ENCODE measurements at regions not wholly inside any gene's neighbourhood (a gene's known extent, or its start where the extent isn't known, plus 50 kb on each side); places are given as distances from the start of the nearest gene placed in this dataset.
"Not testable (repeated sequence)": the region's sequence is repeated elsewhere in the genome, so short reads cannot be mapped to it uniquely, and the experiment has no call there.

DNA sequence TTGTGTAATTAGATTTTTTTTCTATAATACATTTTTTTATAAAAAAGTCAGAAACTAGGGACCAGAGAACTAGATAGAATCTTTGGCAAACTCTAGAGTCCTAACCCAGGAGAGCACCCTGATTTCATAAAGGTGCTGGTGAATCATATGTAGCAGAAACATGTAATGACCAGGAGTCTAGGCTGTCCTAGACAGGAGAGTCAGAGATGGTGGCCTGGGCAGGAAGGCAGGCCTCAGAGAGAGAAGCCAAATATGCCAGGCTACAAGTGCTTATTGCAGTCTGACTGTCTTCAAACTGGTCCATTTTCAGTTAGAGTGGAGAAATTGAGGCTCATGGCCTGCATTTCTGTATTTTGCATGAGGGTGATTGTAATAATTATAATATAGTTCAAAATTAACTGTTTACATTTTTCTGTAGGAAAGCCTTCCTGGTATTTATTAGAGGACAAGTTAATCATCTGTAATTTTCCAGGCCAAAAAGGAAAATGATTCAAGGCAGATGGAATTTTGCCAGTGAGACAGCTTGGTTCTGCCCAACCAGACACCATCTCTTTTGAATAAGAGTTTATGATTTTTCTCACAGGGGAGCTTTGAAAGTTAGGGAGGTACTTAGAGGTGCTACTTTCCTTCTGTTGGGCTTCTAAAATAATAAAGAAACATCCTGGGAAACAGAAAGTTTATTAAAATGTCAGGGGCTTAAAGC lies 129.8 kb downstream of the S1PR1 start:
- DNase-seq (ENCODE audit: low read depth in 3 of 3, low spot score in 1 of 3), result no peak

DNA sequence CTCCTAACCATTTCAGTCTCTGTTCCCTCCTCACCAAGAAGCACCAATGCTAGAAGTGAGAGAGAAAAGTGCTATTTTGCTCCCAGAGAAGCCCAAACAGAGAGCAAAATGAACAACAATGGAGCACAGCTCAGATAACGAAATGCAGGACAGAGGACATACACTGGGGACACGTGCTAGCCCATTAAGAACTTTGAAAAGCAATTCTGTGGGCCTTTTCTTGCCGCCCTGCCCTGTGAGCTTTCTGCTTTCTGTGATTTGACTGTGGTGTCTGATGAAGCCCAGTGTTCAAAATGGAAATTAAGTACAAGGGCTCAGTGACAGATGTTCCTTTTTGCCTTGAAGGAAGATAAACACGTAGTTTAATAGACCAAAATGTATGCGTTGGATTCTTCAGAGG lies 130.8 kb downstream of the S1PR1 start:
- DNase-seq (ENCODE audit: low read depth in 3 of 3, low spot score in 1 of 3), result no peak

DNA sequence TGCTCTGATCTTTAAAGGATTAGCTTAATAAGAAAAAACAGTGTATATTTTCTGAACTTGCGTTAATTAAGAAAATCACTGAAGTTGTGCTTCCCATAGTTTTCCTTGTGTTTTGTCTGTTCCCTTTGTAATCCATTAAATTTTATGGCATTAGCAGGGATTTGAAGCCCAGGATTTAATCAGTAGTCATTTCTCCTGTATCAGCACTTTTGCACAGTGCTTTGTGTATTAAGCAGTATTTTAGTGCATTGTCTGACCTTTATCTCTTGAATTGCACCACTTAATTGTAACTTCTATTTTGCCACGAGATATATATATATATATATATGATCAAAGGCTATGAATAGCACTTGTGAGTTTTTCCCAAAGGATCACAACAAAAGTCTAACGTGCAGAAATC lies 133.7 kb downstream of the S1PR1 start:
- DNase-seq (ENCODE audit: low read depth in 3 of 3, low spot score in 1 of 3), result no peak

DNA sequence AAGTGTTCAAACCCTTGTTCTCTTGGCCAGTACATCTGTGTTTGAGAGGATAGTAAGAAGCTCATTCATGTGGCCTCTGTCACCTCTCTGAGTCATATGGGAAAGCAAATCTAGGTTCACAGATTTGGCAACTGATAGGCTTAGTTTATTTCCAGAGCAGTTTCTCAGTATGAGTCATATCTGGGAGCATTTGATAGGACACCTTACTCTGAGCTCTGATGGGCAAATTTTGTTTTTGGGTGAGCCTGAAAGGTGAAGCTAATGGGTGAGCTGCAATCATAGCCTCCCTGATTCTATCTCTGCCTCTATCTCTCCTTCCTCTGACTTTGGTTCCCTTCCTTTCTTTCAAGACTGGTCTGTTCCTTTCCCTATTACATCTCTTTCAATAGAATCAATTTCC lies 134.4 kb downstream of the S1PR1 start:
- DNase-seq (ENCODE audit: low read depth in 3 of 3, low spot score in 1 of 3), result no peak

DNA sequence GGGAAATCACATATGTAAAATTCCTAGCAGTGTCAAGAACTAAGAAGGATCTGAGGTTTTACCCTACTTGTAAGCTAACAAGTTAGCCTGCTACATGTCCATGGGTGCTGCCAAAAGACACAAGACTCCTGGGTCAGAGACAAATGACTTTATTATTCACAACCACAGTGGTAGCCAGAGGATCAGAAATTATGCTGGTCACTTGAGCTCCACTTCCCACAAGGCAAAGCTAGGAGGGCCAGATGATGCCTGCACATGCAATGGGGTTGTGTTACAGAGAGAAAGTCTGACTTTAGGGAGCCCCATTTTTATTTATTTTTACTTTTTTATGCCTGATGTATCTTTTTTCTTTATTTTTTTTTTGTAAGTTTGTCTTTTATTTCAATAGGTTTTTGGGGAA lies 136.8 kb downstream of the S1PR1 start:
- no peak for DNase-seq (ENCODE audit: low read depth in 3 of 3, low spot score in 1 of 3)

DNA sequence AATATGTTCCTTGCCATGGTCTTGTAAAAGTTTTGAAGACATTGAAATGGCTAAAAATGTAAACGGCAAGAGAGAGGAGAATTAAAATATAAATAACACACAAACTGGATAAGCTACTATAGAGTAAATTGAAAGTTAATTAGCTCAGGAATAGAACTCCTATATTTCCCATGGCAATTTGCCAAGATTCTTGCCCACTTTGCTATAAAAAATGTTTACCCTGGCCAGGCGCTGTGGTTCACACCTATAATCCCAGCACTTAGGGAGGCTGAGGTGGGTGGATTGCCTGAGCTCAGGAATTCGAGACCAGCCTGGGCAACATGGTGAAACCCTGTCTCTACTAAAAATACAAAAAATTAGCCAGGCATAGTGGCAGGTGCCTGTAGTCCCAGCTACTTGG lies 138.6 kb downstream of the S1PR1 start:
- DNase-seq (ENCODE audit: low read depth in 3 of 3, low spot score in 1 of 3), result not testable (repeated sequence)

DNA sequence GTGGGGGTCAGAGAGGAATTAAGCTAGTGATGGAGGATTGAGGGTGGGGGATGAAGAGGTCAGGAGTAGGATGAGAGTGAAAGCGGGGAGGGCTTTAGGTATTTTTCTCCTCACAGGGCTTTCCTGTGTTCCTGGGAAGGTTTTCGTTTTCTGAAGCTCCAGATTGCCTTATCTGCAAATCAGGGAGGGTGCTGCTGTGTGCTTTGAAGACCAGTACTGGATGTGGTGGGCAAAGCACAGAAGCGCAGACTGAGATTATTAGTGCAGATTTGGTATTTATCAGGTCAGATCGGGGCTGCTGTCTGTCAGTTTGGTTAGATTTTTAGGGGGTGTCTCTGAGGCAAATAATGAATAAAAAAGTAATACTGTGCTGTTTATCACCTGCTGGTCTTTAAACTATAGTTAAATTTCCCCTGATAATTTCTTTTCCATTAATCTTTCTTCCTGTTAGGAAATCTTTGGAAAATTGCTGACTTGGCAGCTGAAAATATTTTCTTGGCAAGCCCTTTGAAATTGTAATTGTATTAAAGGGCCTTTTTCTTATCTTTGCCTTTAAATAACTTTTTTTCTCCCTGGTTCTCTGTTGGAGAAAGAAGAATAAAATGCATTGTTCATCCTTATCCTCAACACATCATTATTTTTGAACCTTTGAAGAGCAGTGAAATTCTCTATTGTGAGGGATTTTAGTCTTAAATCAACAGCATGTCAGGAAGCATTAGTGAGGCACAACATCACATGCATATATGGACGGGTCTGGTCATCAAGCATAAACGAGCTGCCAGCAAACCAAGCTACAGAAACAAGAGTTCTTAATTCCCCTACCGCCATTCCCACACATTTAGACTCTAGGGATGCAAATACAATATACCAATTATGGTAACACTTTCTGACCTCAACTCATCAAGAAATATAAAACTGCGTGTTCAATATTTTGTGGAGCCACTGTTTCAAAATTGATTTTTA lies 139.6 kb downstream of the S1PR1 start:
- no peak for DNase-seq (ENCODE audit: low read depth in 3 of 3, low spot score in 1 of 3)

DNA sequence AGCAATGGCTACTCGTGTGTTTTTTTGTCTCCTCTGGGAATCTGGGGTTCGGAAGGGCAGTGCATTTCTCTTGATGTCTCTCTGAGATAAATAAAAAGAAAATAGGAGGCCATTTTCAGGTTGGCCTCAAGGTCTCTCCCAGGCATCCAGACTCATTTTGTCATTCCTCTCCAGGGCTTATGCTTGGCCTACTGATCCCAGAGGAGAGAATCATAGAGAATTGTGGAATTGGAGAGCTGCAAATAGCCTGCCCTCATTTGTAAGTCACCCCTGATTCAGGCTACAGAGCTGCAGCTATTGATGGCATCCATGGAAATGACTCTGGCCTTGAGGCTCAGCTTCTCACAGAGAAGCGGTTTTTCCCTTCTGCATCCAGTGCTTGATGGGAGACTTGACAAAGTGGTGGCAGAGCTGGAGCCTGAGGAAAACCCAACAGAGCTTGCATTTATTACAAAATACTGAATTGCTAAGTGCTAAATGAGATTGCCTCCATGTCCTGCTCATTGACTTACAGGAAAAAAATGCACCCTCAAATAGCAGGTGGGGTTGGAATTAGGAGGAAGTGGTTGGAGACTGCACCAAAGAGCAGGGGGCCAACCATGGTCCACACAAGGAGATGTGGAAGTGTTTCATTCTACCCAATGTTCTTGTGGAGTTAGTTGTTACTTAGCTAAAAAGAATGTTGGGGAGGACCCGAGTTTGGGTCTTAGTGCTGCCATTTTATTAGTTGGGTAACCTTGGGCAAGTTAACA lies 140.4 kb downstream of the S1PR1 start:
- DNase-seq (ENCODE audit: low read depth in 3 of 3, low spot score in 1 of 3), result no peak

DNA sequence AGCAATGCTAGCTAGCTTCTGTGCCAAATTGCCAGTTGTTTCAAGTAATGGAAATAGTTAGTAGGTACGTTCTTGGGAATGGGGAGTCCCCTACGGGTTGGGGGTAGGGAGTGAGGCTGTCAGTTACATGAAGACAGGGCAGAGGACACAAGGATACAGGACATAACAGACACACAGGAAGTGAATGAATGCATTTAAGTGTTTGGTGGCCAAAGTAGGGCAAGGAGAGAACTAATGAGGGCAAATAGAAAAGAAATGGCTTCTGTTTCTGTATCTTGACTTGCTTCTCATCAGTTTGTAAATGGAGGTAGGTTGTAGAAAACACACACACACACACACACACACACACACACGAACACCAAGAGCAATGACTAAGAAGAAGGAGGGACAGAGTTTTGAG lies 142.2 kb downstream of the S1PR1 start:
- DNase-seq (ENCODE audit: low read depth in 3 of 3, low spot score in 1 of 3), result no peak

DNA sequence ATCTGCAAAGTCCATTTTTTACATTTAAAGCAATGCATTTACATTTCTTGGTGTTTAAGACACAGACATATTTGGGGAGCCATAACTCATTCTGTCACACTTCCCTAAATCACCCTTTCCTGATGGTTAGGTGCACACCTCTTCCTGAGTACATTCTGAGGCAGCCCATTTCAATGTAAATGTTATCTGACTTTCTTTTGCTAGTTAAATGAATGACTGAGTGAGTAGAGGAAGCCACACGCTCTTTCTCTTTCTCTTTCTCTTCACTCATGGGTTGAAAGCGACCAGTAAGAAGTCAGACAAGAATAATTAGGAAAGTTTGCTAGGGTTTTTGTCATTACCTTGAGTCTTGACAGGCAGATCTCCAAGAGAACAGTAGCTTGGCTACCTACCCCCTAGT lies 143.1 kb downstream of the S1PR1 start:
- no peak for DNase-seq (ENCODE audit: low read depth in 3 of 3, low spot score in 1 of 3)

DNA sequence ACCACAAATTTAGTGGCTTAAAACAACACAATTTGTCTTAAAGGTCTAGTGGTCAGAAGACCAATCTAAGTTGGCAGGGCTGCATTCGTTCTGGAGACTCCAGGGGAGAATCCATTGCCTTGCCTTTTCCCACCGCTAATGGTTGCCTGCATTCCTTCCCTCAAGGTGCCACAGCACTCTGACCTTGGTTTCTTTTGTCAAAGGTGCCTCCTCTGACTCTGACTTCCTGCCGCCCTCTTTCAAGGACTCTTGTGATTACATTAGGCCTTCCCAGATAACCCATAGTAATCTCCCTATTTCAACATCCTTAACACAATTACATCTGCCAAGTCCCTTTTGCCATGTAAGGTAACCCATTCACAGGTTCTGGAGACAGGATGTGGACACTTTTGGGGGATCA lies 145.3 kb downstream of the S1PR1 start:
- no peak for DNase-seq (ENCODE audit: low read depth in 3 of 3, low spot score in 1 of 3)

DNA sequence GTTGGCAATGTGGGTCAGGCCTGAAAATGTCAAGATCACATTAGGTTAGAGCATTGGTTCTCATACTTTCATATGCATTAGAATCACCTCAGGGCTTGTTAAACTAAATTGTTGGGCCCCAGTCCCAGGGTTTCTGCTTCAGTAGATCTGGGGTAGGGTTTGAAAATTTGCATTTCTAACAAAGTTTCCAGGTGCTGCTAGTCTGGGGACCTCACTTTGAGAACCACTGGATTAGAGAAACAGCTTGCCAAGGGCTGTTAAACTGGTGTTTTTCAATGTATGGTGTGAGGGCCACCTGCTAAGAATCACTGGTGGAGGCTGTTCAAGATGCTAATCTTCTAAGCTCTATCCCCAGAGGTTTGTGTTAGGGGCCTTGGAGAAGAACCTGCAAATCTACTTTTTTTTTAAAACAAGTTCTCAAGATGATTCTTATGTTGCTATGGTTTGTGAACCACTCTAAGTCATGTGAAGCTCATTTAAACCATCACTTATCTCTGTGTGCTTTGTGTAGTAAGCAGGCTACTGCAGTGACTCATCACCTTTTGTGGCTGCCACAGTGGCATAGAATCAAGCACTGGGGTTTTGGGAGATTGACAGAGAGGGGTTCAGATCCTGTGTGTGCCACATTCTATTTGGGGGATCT lies 152.2 kb downstream of the S1PR1 start:
- no peak for DNase-seq (ENCODE audit: low read depth in 3 of 3, low spot score in 1 of 3)

DNA sequence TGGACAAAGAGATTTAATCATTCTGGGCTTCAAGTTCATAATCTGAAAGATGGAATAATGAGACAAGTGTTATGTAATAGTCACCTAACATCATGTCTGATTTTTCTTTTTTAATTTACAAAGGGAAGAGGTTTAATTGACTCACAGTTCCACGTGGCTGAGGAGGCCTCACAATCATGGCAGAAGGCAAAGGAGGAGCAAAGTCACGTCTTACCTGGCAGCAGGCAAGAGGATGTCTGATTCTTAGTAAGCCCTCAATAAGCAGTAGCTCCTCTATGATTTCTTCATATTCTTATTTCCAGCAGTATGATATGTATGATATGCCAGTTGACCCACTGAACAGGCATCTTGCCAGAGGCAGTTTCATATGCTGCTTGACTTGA lies 152.7 kb downstream of the S1PR1 start:
- DNase-seq (ENCODE audit: low read depth in 3 of 3, low spot score in 1 of 3), result no peak

DNA sequence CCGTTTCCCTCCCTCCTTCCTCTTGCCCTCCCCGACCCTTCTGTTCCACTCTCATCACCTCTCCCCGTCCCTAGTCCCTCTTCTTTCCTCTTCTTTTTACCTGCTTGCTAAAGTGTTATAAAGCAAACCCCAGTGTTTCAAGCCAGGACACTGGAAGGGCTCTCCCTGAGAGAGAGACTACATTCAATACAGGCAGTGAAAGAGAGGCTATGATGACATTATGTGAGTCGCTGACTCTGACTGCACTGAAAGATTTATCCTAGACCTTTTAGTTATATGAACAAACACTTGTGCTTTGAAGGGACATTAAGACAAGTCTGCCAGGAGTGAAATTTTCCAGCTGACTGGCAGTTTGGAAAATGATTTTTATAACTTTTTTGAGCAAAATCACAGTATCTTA lies 155.7 kb downstream of the S1PR1 start:
- DNase-seq (ENCODE audit: low read depth in 3 of 3, low spot score in 1 of 3), result no peak

DNA sequence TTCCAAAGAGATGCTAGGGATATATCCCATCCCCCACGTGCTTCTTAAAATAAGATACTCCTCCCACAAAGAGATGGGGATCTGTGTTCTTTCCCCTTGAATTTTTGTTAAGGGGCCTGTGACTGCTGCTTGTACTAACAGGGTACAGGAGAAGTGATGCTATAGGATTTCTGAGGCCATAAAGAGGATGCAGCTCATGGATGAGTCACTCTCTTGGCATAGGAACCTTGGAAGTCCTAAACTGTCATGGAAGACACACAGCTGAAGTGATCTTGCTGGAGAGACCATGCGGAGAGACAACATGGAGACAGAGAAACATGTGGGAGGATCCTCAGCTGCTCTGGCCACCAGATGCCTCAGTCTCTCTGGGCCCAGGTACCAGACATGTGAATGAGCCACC lies 157.2 kb downstream of the S1PR1 start:
- no peak for DNase-seq (ENCODE audit: low read depth in 3 of 3, low spot score in 1 of 3)

DNA sequence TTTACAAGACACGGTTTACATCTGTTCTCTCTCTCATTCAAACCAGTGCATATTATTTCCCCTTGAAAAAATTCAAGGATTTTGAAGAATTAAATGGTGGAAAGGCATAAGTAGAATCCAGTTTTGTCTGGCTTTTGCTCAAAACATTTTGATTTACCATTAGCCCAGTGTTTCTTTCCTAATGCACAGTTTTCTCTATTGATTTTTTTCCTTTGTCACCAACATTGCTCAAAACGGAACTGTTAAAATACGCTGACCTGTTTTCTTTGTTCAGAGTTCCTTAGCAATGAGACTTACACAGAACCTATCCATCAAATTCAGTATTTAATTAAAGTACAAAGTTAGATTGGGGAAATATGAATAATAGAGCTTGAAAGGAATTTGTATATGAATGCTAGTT lies 162.4 kb downstream of the S1PR1 start:
- no peak for DNase-seq (ENCODE audit: low read depth in 3 of 3, low spot score in 1 of 3)

DNA sequence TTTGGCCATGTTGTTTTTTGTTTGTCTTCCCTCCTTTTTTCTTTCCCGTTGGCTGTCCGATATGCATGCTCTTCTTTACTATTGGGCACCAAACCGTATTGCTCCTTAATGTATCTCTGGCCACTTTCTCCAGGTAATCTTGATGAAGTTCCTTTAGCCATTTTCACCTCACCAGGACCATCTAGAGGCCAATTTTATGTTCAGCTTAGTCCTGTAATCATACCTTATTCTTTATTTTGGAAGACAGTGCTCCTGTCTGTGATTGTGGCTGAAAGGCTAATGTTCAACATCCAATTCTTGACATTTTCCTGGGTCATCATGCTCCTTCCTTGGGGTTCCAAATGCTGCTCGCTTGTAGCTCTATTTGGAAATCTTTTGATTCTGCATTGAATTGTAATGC lies 169.5 kb downstream of the S1PR1 start:
- no peak for DNase-seq (ENCODE audit: low read depth in 3 of 3, low spot score in 1 of 3)

DNA sequence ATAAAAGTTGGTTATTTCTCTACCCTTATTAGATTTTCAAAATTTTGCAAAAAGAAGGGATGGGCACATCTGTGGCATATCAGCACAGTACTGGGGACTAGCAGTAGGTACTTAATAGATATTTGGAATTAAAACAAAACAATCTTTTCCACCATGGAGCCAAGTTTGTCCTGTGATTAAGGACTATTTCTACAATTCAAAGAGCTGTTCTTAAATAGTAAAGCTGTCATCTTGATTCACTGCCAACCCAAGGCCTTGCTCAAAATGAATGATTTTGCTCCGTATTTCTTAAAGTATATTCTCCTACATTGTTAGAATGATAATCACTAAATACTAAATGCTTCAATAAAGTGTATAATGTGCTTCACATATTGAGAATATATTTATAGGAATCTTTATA lies 169.9 kb downstream of the S1PR1 start:
- DNase-seq (ENCODE audit: low read depth in 3 of 3, low spot score in 1 of 3), result no peak

DNA sequence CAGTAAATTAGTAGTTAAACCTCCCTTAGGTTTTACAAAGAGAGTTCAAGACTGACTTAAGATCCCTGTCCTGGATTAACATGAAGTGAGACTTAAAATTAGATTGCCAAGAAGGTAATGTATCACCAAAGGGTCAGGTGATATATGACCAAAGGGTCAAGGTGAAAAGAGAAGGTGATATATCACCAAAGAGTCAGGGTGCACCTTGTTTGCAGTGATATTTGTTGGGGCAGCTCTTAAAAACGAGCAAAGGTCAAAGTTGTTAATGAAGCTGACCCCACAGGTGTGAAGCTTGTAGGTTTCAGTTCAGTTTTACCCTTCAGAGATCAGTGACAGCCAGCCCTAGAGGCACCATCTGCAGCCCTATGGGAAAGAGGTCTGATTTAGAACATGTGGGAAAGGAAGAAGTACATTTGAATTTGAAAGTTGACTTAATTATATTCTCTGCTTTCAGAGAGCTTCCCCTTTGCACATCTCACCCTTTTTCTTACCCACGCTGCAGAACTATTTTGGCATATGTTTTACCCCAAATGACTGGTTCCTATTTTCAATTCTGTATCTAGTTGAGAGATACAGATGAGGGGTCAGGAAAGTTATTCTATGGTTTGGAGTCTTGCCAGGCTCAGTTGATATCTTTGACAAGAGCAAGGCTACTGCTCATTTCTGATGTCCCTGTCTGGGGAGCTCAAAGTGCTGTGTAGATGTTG lies 170.8 kb downstream of the S1PR1 start:
- DNase-seq (ENCODE audit: low read depth in 3 of 3, low spot score in 1 of 3), result no peak

DNA sequence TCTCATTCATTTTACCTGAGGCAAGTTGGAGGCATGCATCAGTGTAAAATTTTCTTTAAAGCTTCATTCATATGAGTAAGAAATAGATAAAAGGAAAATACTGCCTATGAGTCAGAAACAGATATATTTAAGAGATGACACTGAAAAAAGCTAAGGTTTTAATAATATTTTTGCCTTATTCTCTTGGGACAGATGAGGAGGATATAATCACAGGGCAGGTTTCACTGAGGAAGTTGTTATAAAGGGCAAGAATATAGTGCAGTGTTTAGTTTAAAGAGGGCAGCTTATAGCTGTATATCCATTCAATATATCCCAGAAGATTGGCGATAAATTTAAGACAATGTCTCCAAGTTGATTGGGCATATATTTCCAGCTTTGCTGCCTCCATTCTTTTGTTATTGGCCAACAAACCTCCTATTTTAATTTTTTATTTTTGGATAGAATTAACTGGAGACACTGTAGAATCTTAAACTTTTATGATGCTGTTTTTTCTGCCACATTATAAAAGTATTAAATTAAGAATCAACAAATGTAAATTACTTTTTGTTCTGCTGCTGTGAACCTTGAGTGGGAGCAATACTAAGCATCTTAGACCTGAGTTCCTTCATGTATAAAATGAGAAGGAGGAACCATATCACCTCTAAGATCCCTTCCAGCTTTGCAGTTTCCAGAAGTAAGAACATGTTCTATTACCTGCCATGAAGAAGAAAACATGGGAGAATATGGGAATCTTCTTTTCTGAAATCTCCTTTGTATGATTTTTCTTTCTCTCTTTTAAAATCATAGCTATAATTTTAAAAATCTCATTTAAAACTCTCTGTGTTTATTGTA lies 171.6 kb downstream of the S1PR1 start:
- no peak for DNase-seq (ENCODE audit: low read depth in 3 of 3, low spot score in 1 of 3)
